ENCODE measurements at regions not wholly inside any gene's neighbourhood (a gene's known extent, or its start where the extent isn't known, plus 50 kb on each side); places are given as distances from the start of the nearest gene placed in this dataset.

DNA sequence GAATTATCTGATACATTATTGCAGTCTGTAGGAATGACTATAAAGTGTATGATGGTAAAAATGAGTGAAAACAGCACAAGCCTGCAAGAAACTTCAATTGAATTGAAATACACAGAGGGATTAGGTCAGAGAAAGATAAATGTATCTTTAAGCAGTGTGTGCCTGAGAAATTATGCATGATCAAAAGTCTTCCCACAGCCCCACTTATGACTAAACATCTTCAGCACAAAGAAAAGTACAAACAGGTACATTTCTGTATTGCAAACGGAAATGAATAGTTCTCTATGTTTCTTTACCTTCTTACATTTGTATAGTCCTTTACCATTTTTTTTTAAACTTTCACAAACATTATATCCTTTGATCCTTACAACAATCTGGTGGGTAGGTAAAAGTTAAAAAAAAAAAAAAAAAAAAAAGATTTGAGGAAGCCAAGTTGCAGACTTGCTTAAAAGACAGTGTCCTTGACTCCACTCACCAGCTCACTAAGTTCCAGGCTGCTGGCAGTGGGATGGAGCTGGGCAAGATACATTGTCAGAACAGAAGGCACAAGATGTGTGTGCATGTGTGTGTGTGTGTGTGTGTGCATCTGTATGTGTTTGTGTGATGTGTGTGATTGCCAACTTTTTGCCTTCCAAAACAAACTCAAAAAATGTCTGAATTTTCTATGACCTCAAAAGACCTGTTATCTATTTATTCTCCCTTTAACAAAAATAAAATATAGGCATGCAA is 423.7 kb upstream of the ACVR2A start:
- TF ChIP-seq, protein P1, sequence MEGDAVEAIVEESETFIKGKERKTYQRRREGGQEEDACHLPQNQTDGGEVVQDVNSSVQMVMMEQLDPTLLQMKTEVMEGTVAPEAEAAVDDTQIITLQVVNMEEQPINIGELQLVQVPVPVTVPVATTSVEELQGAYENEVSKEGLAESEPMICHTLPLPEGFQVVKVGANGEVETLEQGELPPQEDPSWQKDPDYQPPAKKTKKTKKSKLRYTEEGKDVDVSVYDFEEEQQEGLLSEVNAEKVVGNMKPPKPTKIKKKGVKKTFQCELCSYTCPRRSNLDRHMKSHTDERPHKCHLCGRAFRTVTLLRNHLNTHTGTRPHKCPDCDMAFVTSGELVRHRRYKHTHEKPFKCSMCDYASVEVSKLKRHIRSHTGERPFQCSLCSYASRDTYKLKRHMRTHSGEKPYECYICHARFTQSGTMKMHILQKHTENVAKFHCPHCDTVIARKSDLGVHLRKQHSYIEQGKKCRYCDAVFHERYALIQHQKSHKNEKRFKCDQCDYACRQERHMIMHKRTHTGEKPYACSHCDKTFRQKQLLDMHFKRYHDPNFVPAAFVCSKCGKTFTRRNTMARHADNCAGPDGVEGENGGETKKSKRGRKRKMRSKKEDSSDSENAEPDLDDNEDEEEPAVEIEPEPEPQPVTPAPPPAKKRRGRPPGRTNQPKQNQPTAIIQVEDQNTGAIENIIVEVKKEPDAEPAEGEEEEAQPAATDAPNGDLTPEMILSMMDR (IDR thresholded peaks at IDR 0.05), result no peak
- no peak for TF ChIP-seq POLR2A (IDR thresholded peaks at IDR 0.05)
